Mucosa of descending colon (tissue), 3 donors: ENCODE measurements at regions not wholly inside any gene's neighbourhood (a gene's known extent, or its start where the extent isn't known, plus 50 kb on each side); places are given as distances from the start of the nearest gene placed in this dataset.

Experiments used
- ATAC-seq: fragments of 200-7000 bp; cut with Tn5 transposase; one replicate; pipeline ENCODE4 v1.9.1; 2020; ENCODE audit warnings: mild to moderate bottlenecking, moderate library complexity
- DNase-seq, 3 donors: peaks; one replicate each; pipeline ENCODE4 v3.0.0-alpha.2; 2020
- H3K36me3 ChIP-seq: fragments of 200-600 bp; one replicate; pipeline ENCODE4 v1.8.0; 2021; ENCODE audit warnings: low read depth, mild to moderate bottlenecking
- H3K4me1 ChIP-seq: fragments of 200-600 bp; one replicate; pipeline ENCODE4 v1.8.0; 2021; ENCODE audit warnings: low read depth, mild to moderate bottlenecking
- H3K4me3 ChIP-seq: fragments of 200-600 bp; one replicate; pipeline ENCODE4 v1.8.0; 2021; ENCODE audit warnings: mild to moderate bottlenecking
- H3K9me3 ChIP-seq: fragments of 200-600 bp; one replicate; pipeline ENCODE4 v1.8.0; 2021; ENCODE audit warnings: mild to moderate bottlenecking
- CTCF ChIP-seq: fragments of 200-600 bp; IDR thresholded peaks from one replicate; pipeline ENCODE4 v1.8.0; 2022; ENCODE audit warnings: antibody characterized with exemption, mild to moderate bottlenecking
- intact Hi-C, 2 donors: fragments of 100-400 bp; cut with DNase I in 1 of 2; cut with micrococcal nuclease in 1 of 2; formaldehyde crosslinking; loops; one replicate each; pipeline versions ENCODE4 v1.11.0 to v1.11.1; 2022; cut with DNase I, micrococcal nuclease
- donor health status: DM: no; HTN: no; CAD: no; lungs with moderate emphysema.
- donor health status: DM: no; HTN: no; CAD: no.
- donor health status: DM: no; HTN: yes; CAD: no.

- Histone ChIP-seq H3K9me3 (no peaks in the 10 kb centered on the region), H3K4me1 (no peaks in the 10 kb centered on the region), H3K36me3 (no peaks in the 10 kb centered on the region), H3K4me3 (no peak overlapping the region)
- DNase-seq (no peak), ATAC-seq (no peak)
- intact Hi-C loops = no loop called here
- no peak for TF ChIP-seq CTCF
Measured at GRCh38 chr3:26964836-26965235, 342.3 kb downstream of the LRRC3B start.

- H3K9me3 ChIP-seq = no peaks in the 10 kb centered on the region
- TF ChIP-seq CTCF = no peak
- no peak overlapping the region for H3K4me3 ChIP-seq
- DNase-seq = no peak
- no peaks in the 10 kb centered on the region for H3K4me1 ChIP-seq
- intact Hi-C loops = no loop called here
- H3K36me3 ChIP-seq = no peaks in the 10 kb centered on the region
- ATAC-seq = no peak
Measured at GRCh38 chr3:26967501-26967900, 344.9 kb downstream of the LRRC3B start.

- Histone ChIP-seq H3K36me3 (no peaks in the 10 kb centered on the region), H3K9me3 (no peaks in the 10 kb centered on the region), H3K4me1 (no peaks in the 10 kb centered on the region), H3K4me3 (no peak overlapping the region)
- intact Hi-C loops = no loop called here
- ATAC-seq (no peak), DNase-seq (no peak)
- no peak for TF ChIP-seq CTCF
Measured at GRCh38 chr3:26984416-26985390, 362.1 kb downstream of the LRRC3B start.

GRCh38 chr3:26989037-26989436 is 366.5 kb downstream of the LRRC3B start:
- H3K36me3 ChIP-seq = no peaks in the 10 kb centered on the region
- no peak for TF ChIP-seq CTCF
- no peak for ATAC-seq

GRCh38 chr3:26997226-26997625 is 372.0 kb downstream of the NEK10 start:
- TF ChIP-seq CTCF = no peak
- DNase-seq (no peak), ATAC-seq (no peak)
- no peak overlapping the region for H3K4me3 ChIP-seq
- H3K36me3 ChIP-seq = no peaks in the 10 kb centered on the region
- no peaks in the 10 kb centered on the region for H3K4me1 ChIP-seq
- intact Hi-C loops = no loop called here
- peaks cover 2% of the 10 kb centered on the region for H3K9me3 ChIP-seq

More at GRCh38 chr3:26989037-26989436, 366.5 kb downstream of the LRRC3B start:
- no peaks in the 10 kb centered on the region for H3K4me1 ChIP-seq
- peaks cover 1% of the 10 kb centered on the region for H3K9me3 ChIP-seq
- DNase-seq = no peak
- intact Hi-C loops = no loop called here
- H3K4me3 ChIP-seq = no peak overlapping the region
